HG03139 (cell line): ENCODE measurements at regions not wholly inside any gene's neighbourhood (a gene's known extent, or its start where the extent isn't known, plus 50 kb on each side); places are given as distances from the start of the nearest gene placed in this dataset.
"Not testable (repeated sequence)": the region's sequence is repeated elsewhere in the genome, so short reads cannot be mapped to it uniquely, and the experiment has no call there.

Experiments used
- ATAC-seq: cut with Tn5 transposase; IDR thresholded peaks from one replicate; pipeline ENCODE4 v1.9.1; 2021; ENCODE audit not compliant: unreplicated experiment

- no peak for ATAC-seq
Measured at GRCh38 chr5:101532430-101532829, 629.3 kb upstream of the ST8SIA4 start.

- ATAC-seq: no peak
Measured at GRCh38 chr5:101531026-101531425, 627.9 kb upstream of the ST8SIA4 start.

GRCh38 chr5:101529094-101529493 lies 626.0 kb upstream of the ST8SIA4 start:
- ATAC-seq: not testable (repeated sequence)

- no peak for ATAC-seq
Measured at GRCh38 chr5:101520417-101520816, 617.3 kb upstream of the ST8SIA4 start.

- ATAC-seq: no peak
Measured at GRCh38 chr5:101517795-101518194, 614.7 kb upstream of the ST8SIA4 start.

GRCh38 chr5:101515721-101516120 lies 612.6 kb upstream of the ST8SIA4 start:
- no peak for ATAC-seq

- ATAC-seq: no peak
Measured at GRCh38 chr5:101505891-101506570, 602.9 kb upstream of the ST8SIA4 start.

GRCh38 chr5:101482931-101483330 lies 579.8 kb upstream of the ST8SIA4 start:
- ATAC-seq: no peak

GRCh38 chr5:101473483-101473882 lies 570.4 kb upstream of the ST8SIA4 start:
- ATAC-seq: no peak

- no peak for ATAC-seq
Measured at GRCh38 chr5:101461455-101461854, 558.4 kb upstream of the ST8SIA4 start.

GRCh38 chr5:101458587-101458986 lies 555.5 kb upstream of the ST8SIA4 start:
- no peak for ATAC-seq

GRCh38 chr5:101455851-101456250 lies 552.8 kb upstream of the ST8SIA4 start:
- ATAC-seq: no peak

- ATAC-seq: no peak
Measured at GRCh38 chr5:101455048-101455447, 552.0 kb upstream of the ST8SIA4 start.

GRCh38 chr5:101442281-101442680 lies 539.2 kb upstream of the ST8SIA4 start:
- not testable (repeated sequence) for ATAC-seq

GRCh38 chr5:101440173-101440572 lies 537.1 kb upstream of the ST8SIA4 start:
- ATAC-seq: no peak

- ATAC-seq: no peak
Measured at GRCh38 chr5:101437351-101437750, 534.3 kb upstream of the ST8SIA4 start.

GRCh38 chr5:101435768-101436167 lies 532.7 kb upstream of the ST8SIA4 start:
- ATAC-seq: no peak

GRCh38 chr5:101431201-101431600 lies 528.1 kb upstream of the ST8SIA4 start:
- ATAC-seq: no peak

- ATAC-seq: no peak
Measured at GRCh38 chr5:101430551-101430950, 527.5 kb upstream of the ST8SIA4 start.

GRCh38 chr5:101429241-101429640 lies 526.2 kb upstream of the ST8SIA4 start:
- ATAC-seq: no peak

- no peak for ATAC-seq
Measured at GRCh38 chr5:101425339-101425859, 522.3 kb upstream of the ST8SIA4 start.

- ATAC-seq: no peak
Measured at GRCh38 chr5:101424530-101425175, 521.6 kb upstream of the ST8SIA4 start.
